Islet precursor cell (in vitro differentiated cells): ENCODE measurements at regions not wholly inside any gene's neighbourhood (a gene's known extent, or its start where the extent isn't known, plus 50 kb on each side); places are given as distances from the start of the nearest gene placed in this dataset.

Experiments
- DNase-seq: peaks from one replicate; pipeline ENCODE4 v3.0.0-alpha.2; 2018

DNA sequence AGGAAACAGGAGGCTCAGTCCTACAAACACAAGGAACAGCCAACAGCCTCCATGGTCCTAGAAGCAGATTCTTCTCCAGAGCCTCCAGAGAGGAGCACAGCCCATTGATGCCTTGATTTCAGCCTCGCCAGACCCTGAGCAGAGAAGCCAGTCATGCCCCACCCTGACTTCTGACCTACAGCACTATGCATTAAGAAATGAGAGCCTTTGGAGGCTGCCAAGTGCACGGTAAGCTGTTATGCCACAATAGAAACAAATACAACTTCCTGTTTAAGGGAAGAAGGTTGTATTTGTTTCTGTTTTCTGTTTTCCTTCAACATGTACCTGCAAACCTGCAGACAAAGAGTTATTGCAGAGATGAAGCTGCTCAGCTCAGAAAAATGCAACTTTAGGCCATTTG, 181.3 kb upstream of the AGAP1 start:
- DNase-seq, result no peak

DNA sequence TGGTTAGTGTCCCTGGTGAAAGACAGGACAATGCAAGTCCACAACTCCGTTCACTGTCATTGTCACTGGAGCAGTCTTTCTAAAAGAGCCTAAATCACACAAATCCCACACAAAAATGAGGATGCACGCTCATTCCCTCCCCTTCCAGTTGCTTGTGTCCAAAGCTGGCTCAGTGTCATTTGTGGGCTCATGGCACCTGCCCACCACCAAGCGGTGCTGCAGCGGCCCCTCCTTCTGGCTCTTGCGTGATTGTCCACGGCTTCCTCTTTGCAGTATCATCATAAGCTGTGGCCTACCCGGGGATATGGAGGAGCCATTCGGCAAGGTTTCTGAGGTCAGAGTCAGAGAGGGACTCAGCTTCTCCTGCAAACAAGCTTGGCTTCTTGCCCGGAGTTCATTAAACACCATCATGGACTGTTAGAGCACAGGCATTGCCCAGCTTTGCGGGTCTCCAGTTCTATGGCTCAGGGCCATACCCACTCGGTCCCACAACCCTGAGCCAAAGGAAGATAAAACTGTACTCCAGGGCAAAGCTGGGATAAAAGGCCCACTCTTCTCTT, 179.4 kb upstream of the AGAP1 start:
- DNase-seq, result no peak

GRCh38 chr2:235319095-235319494, 174.7 kb upstream of the AGAP1 start:
- no peak for DNase-seq

GRCh38 chr2:235320326-235320725, 173.5 kb upstream of the AGAP1 start:
- DNase-seq, result no peak

GRCh38 chr2:235324324-235324723, 169.5 kb upstream of the AGAP1 start:
- DNase-seq, result peak; percentile 76

GRCh38 chr2:235325151-235325550, 168.7 kb upstream of the AGAP1 start:
- peak; percentile 84 for DNase-seq

GRCh38 chr2:235328991-235329390, 164.9 kb upstream of the AGAP1 start:
- DNase-seq, result no peak

GRCh38 chr2:235330775-235331451, 162.9 kb upstream of the AGAP1 start:
- DNase-seq, result no peak

GRCh38 chr2:235332240-235332890, 161.5 kb upstream of the AGAP1 start:
- no peak for DNase-seq

- peak; percentile 88 for DNase-seq
Measured at GRCh38 chr2:235333076-235333475, 160.8 kb upstream of the AGAP1 start.

DNA sequence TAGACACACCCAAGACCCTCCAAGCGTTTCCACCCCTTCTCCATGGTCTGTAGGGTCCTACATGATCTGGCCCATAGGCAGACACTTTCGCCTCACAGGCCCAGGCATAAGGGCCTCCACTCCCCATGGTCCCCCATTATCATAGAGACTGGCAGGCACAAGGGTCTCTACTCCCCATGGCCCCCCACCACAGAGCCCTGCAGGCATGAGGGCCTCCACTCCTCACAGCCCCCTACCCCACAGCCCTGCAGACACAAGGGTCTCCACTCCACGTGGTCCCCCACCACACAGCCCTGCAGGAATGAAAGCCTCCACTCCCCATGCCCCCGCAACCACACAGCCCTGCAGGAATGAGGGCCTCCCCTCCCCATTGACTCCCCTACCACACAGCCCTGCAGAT, 159.7 kb upstream of the AGAP1 start:
- no peak for DNase-seq

- no peak for DNase-seq
Measured at GRCh38 chr2:235343156-235343774, 150.6 kb upstream of the AGAP1 start.

DNA sequence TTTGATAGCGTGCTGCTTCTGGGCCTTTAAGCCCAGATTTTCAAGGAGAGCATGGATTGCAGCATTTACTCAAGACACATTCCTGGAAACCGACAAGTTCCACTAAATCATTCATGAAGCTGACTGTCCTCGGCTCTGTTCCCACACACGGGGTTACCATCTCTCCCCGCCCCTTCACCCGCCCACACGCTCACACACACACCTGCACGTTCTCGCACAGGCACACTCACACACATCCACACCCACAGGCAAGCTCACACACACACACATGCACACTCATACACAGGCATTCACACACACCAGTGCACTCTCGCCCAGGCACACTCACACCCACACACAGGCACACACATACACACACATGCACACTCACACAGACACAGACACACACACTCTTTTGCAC, 150.0 kb upstream of the AGAP1 start:
- no peak for DNase-seq

DNA sequence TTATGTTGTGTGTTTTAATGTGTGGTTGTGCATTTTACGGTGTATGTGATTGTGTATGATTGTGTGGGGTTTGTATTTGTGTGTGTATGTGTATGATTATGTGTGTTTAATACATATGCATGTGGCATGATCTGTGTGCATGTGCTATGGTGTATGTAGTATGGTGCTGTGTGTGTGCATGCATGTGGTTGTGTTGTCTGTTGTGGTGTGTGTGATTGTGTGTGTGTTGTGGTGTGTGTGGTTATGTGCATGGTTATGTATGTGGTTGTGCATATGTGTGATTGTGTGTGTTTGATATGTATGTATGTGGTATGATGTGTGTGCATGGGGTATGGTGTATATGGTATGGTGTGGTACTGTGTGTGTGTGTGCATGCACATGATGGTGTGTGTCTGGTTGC, 148.1 kb upstream of the AGAP1 start:
- no peak for DNase-seq

DNA sequence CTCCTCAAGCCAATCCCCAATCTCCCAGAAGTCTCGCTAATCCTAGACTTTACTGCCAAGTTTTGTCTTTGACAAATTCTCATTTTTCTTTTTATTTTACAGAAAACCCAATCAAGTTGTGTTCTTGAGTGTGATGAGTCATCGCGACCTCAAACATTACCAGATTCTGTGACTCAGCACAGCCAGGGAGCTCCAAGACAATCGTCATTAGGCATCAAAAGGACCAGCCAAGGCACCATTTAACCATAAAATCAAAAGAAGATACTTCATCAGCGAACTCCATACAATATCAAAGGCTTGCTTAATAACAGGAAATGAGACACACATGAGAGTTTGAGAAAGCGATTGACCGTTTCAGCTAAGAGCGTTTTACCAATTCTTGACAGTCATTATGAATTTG, 146.2 kb upstream of the AGAP1 start:
- DNase-seq, result no peak

DNA sequence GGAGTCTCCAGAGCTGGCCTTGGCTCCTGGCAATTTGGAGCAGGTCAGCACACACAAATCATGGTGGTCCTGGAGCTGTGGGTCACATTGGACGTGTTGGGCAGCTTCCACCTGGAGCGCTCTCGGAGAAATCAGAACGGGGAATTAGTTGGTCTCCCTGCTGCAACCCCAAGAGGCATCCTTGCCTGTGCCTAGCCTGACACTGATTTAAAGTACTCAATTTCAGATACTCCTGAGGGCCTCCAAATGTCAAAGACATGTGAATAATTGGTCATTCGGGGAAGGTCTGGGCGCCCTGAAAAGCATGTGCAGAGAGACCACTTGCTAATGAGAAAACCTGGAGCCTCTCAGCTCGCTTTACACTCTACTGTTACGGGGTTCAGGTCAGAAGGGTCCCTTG, 145.5 kb upstream of the AGAP1 start:
- no peak for DNase-seq

GRCh38 chr2:235350234-235350633, 143.6 kb upstream of the AGAP1 start:
- DNase-seq, result no peak

GRCh38 chr2:235352541-235352940, 141.3 kb upstream of the AGAP1 start:
- DNase-seq, result no peak

- DNase-seq, result no peak
Measured at GRCh38 chr2:235357881-235358280, 136.0 kb upstream of the AGAP1 start.

- no peak for DNase-seq
Measured at GRCh38 chr2:235358981-235359471, 134.8 kb upstream of the AGAP1 start.

GRCh38 chr2:235360446-235360845, 133.4 kb upstream of the AGAP1 start:
- no peak for DNase-seq

DNA sequence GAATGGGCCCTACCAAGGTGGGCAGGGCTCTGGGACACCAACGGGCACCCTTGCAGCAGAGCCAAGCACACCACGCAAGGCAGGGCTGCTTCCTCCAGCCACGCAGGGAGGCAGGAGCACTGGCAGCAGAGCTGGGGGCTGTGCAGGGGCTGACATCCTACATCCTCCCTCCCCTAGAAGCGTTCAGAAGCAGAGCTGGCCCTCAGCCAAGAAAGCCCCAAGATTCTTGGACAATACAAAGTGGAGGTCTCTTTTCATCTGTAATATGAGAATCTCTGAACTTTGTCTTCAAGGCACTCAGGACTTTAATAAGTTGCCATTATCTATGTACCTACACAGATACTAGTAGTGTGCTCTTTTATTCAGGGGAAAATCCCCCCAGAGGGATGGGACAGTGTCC, 128.1 kb upstream of the AGAP1 start:
- DNase-seq, result no peak

GRCh38 chr2:235366390-235366789, 127.5 kb upstream of the AGAP1 start:
- no peak for DNase-seq

GRCh38 chr2:235366807-235367206, 127.0 kb upstream of the AGAP1 start:
- DNase-seq, result no peak
